DND-41 (cell line): ENCODE measurements at regions not wholly inside any gene's neighbourhood (a gene's known extent, or its start where the extent isn't known, plus 50 kb on each side); places are given as distances from the start of the nearest gene placed in this dataset.

ENCODE experiments used
- ATAC-seq: fragments of 200-7000 bp; cut with Tn5 transposase; 3 replicates; pipeline ENCODE4 v1.9.1; 2021; ENCODE audit warnings: low read depth; ENCODE audit not compliant: insufficient read depth
- DNase-seq: peaks from one replicate; pipeline ENCODE4 v3.0.0-alpha.2; 2020
- H2AFZ ChIP-seq: 2 replicates; pipeline ENCODE4 v1.6.0; 2012; ENCODE audit warnings: low read depth, low read length
- H3K27ac ChIP-seq: 2 replicates; pipeline ENCODE4 v1.5.1; 2012; ENCODE audit warnings: low read length, inconsistent platforms
- H3K27me3 ChIP-seq: fragments of 200-600 bp; sonication (generic); 2 replicates; pipeline ENCODE4 v1.6.0; 2012; ENCODE audit warnings: low read length, mild to moderate bottlenecking, inconsistent platforms; ENCODE audit not compliant: insufficient read depth, poor library complexity
- H3K36me3 ChIP-seq: 2 replicates; pipeline ENCODE4 v1.5.1; 2012; ENCODE audit warnings: low read length, inconsistent platforms; ENCODE audit not compliant: insufficient read depth
- H3K4me1 ChIP-seq: 2 replicates; pipeline ENCODE4 v1.5.1; 2012; ENCODE audit warnings: mild to moderate bottlenecking, low read length; ENCODE audit not compliant: insufficient read depth
- H3K4me2 ChIP-seq: 2 replicates; pipeline ENCODE4 v1.6.0; 2012; ENCODE audit warnings: mild to moderate bottlenecking, moderate library complexity, low read length, inconsistent platforms; ENCODE audit not compliant: insufficient read depth
- H3K4me3 ChIP-seq, 2 experiments: fragments of 200-600 bp in 1 of 2; shearing (Covaris generic) in 1 of 2; 2 replicates each; pipeline ENCODE4 v1.5.1; 2012 to 2016; ENCODE audit warnings: inconsistent platforms in 2 of 2, low read length in 2 of 2, mild to moderate bottlenecking in 2 of 2, low read depth in 1 of 2, moderate library complexity in 1 of 2
- H3K79me2 ChIP-seq: 2 replicates; pipeline ENCODE4 v1.6.0; 2012; ENCODE audit warnings: low read length, inconsistent platforms; ENCODE audit not compliant: insufficient read depth
- H3K9ac ChIP-seq: 2 replicates; pipeline ENCODE4 v1.6.0; 2012; ENCODE audit warnings: low read depth, mild to moderate bottlenecking, inconsistent platforms, low read length, moderate library complexity
- H3K9me3 ChIP-seq: 2 replicates; pipeline ENCODE4 v1.5.1; 2012; ENCODE audit warnings: low read length, moderate library complexity, mild to moderate bottlenecking, inconsistent platforms; ENCODE audit not compliant: insufficient read depth, severe bottlenecking
- H4K20me1 ChIP-seq: 2 replicates; pipeline ENCODE4 v1.6.0; 2012; ENCODE audit warnings: low read length; ENCODE audit not compliant: insufficient read depth
- CTCF ChIP-seq: IDR thresholded peaks from 2 replicates; pipeline ENCODE4 v1.5.1; 2012; ENCODE audit warnings: borderline replicate concordance, low read length, moderate library complexity, mild to moderate bottlenecking; ENCODE audit not compliant: poor library complexity, severe bottlenecking; ENCODE audit errors: extremely low read depth
- EZH2 ChIP-seq: IDR thresholded peaks from 3 replicates; pipeline ENCODE4 v1.6.1; 2012; ENCODE audit warnings: borderline replicate concordance, low read depth, mild to moderate bottlenecking, moderate library complexity, low read length, inconsistent platforms; ENCODE audit not compliant: severe bottlenecking

- Histone ChIP-seq H3K4me3 (no peak overlapping the region), H3K79me2 (no peaks in the 10 kb centered on the region), H3K27me3 (no peaks in the 10 kb centered on the region), H3K9me3 (peaks cover 16% of the 10 kb centered on the region), H3K4me1 (0 out of 2 replicates have a peak, but pooled peaks cover 3% of the 10 kb centered on the region), H3K36me3 (no peaks in the 10 kb centered on the region), H3K9ac (no peak overlapping the region), H4K20me1 (no peaks in the 10 kb centered on the region), H2AFZ (no peak overlapping the region), H3K27ac (no peak overlapping the region), H3K4me2 (no peak overlapping the region)
- no peak for TF ChIP-seq CTCF
- no peak for TF ChIP-seq EZH2
- no peak for DNase-seq
- no peak for ATAC-seq
Measured at GRCh38 chr6:129778793-129779192, 68.8 kb upstream of the ARHGAP18 start.

- DNase-seq (no peak), ATAC-seq (no peak)
- TF ChIP-seq CTCF = no peak
- no peak for TF ChIP-seq EZH2
- Histone ChIP-seq H3K27me3 (no peaks in the 10 kb centered on the region), H3K4me3 (no peak overlapping the region), H3K4me1 (0 out of 2 replicates have a peak, but pooled peaks cover 3% of the 10 kb centered on the region), H3K9ac (no peak overlapping the region), H3K4me2 (no peak overlapping the region), H3K79me2 (no peaks in the 10 kb centered on the region), H4K20me1 (no peaks in the 10 kb centered on the region), H3K27ac (no peak overlapping the region), H3K9me3 (peaks cover 16% of the 10 kb centered on the region), H2AFZ (no peak overlapping the region), H3K36me3 (no peaks in the 10 kb centered on the region)
Measured at GRCh38 chr6:129777371-129777770, 67.4 kb upstream of the ARHGAP18 start.

GRCh38 chr6:129776542-129777330 lies 66.8 kb upstream of the ARHGAP18 start:
- TF ChIP-seq CTCF = no peak
- TF ChIP-seq EZH2 = no peak
- Histone ChIP-seq H3K79me2 (no peaks in the 10 kb centered on the region), H3K4me2 (no peak overlapping the region), H3K4me1 (0 out of 2 replicates have a peak, but pooled peaks cover 3% of the 10 kb centered on the region), H3K36me3 (no peaks in the 10 kb centered on the region), H3K27me3 (no peaks in the 10 kb centered on the region), H3K9ac (no peak overlapping the region), H3K4me3 (no peak overlapping the region), H3K9me3 (peaks cover 16% of the 10 kb centered on the region), H2AFZ (no peak overlapping the region), H3K27ac (no peak overlapping the region), H4K20me1 (no peaks in the 10 kb centered on the region)
- ATAC-seq (no peak), DNase-seq (no peak)
